Stomach (tissue), 8 donors: ENCODE measurements at regions not wholly inside any gene's neighbourhood (a gene's known extent, or its start where the extent isn't known, plus 50 kb on each side); places are given as distances from the start of the nearest gene placed in this dataset.
A peak's percentile ranks its signal among the peaks of the same experiment; 100 is the strongest.
"Not testable (repeated sequence)": the region's sequence is repeated elsewhere in the genome, so short reads cannot be mapped to it uniquely, and the experiment has no call there.

ENCODE experiments used
- DNase-seq, 2 donors: peaks; one replicate each; pipeline versions ENCODE4 v3.0.0 to v3.0.0-alpha.2; 2013 to 2019
- H3K27ac ChIP-seq, 5 donors: fragments of 200-600 bp in 4 of 5; sonication (generic) in 4 of 5; one replicate each; pipeline ENCODE4 v1.5.1; 2013 to 2019; ENCODE audit warnings: mild to moderate bottlenecking in 1 of 5, moderate library complexity in 1 of 5
- H3K27me3 ChIP-seq, 3 donors: fragments of 200-600 bp; sonication (generic); one replicate each; pipeline ENCODE4 v1.5.1; 2017 to 2019; ENCODE audit warnings: mixed run types in 1 of 3
- H3K36me3 ChIP-seq, 4 donors: fragments of 200-600 bp; sonication (generic); 1 replicate in 3 of 4; 2 replicates in 1 of 4; pipeline ENCODE4 v1.5.1; 2016 to 2019
- H3K4me1 ChIP-seq, 4 donors: fragments of 200-600 bp; sonication (generic); one replicate each; pipeline ENCODE4 v1.5.1; 2016 to 2019
- H3K4me3 ChIP-seq, 4 donors: fragments of 200-600 bp; sonication (generic) in 3 of 4; one replicate each; pipeline ENCODE4 v1.5.1; 2016 to 2019; ENCODE audit warnings: mild to moderate bottlenecking in 1 of 4
- H3K9me3 ChIP-seq, 4 donors: fragments of 200-600 bp; sonication (generic); one replicate each; pipeline ENCODE4 v1.5.1; 2016 to 2019
- EP300 ChIP-seq: sonication (generic); formaldehyde crosslinking; IDR thresholded peaks from one replicate; pipeline ENCODE4 v1.6.1; 2017; ENCODE audit warnings: antibody characterized with exemption
- POLR2A ChIP-seq, 4 donors: fragments of 450-650 bp; IDR thresholded peaks; one replicate each; pipeline ENCODE4 v1.6.1; 2016; ENCODE audit warnings: antibody characterized with exemption in 4 of 4, control low read depth in 2 of 4, mild to moderate bottlenecking in 1 of 4, moderate library complexity in 1 of 4
- POLR2AphosphoS5 ChIP-seq, 3 donors: sonication (generic); formaldehyde crosslinking; IDR thresholded peaks; one replicate each; pipeline ENCODE4 v1.6.1; 2016; ENCODE audit warnings: antibody characterized with exemption in 3 of 3
- WGBS, 5 donors: extraction: QIAGEN DNeasy Blood & Tissue Kit in 3 of 5; methylation state at CpG; one replicate each; pipeline versions ENCODE4 v1.1.5 to v1.1.7; 2013 to 2018; 5-methylcytosine and 5-hydroxymethylcytosine counted together
- intact Hi-C: fragments of 100-400 bp; cut with DNase I; formaldehyde crosslinking; loops from one replicate; pipeline ENCODE4 v1.15.1; 2023; ENCODE audit warnings: low total_unique reads
- TF ChIP-seq, protein P1 (sequence below), 7 experiments: fragments of 450-650 bp in 4 of 7; fragments of 200-600 bp in 3 of 7; sonication (generic) in 3 of 7; IDR thresholded peaks; one replicate each; pipeline ENCODE4 v1.5.1; 2016 to 2019; ENCODE audit warnings: antibody characterized with exemption in 7 of 7, control low read depth in 2 of 7, mild to moderate bottlenecking in 1 of 7
- donor health status: healthy with polysubstance abuse.
- donor health status: Bipolar disorder and iron deficiency.
- donor health status: healthy.

GRCh38 chr10:125521721-125522680, 161.0 kb downstream of the TEX36 start:
- Histone ChIP-seq H3K4me1 (no peaks in the 10 kb centered on the region), H3K4me3 (no peak overlapping the region), H3K27me3 (no peaks in the 10 kb centered on the region), H3K9me3 (peaks cover 0 to 6% (median 0%) of the 10 kb centered on the region in 4 donors), H3K27ac (no peak overlapping the region), H3K36me3 (no peaks in the 10 kb centered on the region)
- TF ChIP-seq, protein P1, sequence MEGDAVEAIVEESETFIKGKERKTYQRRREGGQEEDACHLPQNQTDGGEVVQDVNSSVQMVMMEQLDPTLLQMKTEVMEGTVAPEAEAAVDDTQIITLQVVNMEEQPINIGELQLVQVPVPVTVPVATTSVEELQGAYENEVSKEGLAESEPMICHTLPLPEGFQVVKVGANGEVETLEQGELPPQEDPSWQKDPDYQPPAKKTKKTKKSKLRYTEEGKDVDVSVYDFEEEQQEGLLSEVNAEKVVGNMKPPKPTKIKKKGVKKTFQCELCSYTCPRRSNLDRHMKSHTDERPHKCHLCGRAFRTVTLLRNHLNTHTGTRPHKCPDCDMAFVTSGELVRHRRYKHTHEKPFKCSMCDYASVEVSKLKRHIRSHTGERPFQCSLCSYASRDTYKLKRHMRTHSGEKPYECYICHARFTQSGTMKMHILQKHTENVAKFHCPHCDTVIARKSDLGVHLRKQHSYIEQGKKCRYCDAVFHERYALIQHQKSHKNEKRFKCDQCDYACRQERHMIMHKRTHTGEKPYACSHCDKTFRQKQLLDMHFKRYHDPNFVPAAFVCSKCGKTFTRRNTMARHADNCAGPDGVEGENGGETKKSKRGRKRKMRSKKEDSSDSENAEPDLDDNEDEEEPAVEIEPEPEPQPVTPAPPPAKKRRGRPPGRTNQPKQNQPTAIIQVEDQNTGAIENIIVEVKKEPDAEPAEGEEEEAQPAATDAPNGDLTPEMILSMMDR (IDR thresholded peaks at IDR 0.05), result peak in 2 of 7 experiments; percentile 20 to 46
- TF ChIP-seq EP300, result no peak
- WGBS, 5 donors, result 43 to 60% (median 57%) methylated on average over 16 to 17 of the region's 17 CpGs
- intact Hi-C loops, result no loop called here
- no peak for DNase-seq

GRCh38 chr10:125520968-125521367, 162.0 kb downstream of the TEX36 start:
- intact Hi-C loops, result no loop called here
- no peak overlapping the region for H3K4me3 ChIP-seq
- H3K4me1 ChIP-seq, result no peaks in the 10 kb centered on the region
- no peaks in the 10 kb centered on the region for H3K36me3 ChIP-seq
- TF ChIP-seq EP300, result no peak
- no peak for TF ChIP-seq POLR2AphosphoS5 (IDR thresholded peaks at IDR 0.05)
- no peak for TF ChIP-seq POLR2A (IDR thresholded peaks at IDR 0.05)
- TF ChIP-seq, protein P1 (IDR thresholded peaks at IDR 0.05), result no peak
- no peak for DNase-seq
- no peak overlapping the region for H3K27ac ChIP-seq
- peaks cover 0 to 6% (median 0%) of the 10 kb centered on the region in 4 donors for H3K9me3 ChIP-seq
- WGBS, 5 donors, result 93 to 97% (median 95%) methylated on average over 3 of the region's 3 CpGs
- no peaks in the 10 kb centered on the region for H3K27me3 ChIP-seq

GRCh38 chr10:125518397-125518796, 164.6 kb downstream of the TEX36 start:
- intact Hi-C loops, H3K4me3 ChIP-seq, H3K27ac ChIP-seq, H3K4me1 ChIP-seq, H3K27me3 ChIP-seq, H3K36me3 ChIP-seq, H3K9me3 ChIP-seq, DNase-seq: not testable (repeated sequence)
- WGBS, 5 donors, result 85 to 97% (median 88%) methylated on average over 17 to 25 of the region's 27 CpGs

- no peak overlapping the region for H3K27ac ChIP-seq
- TF ChIP-seq, protein P1 (IDR thresholded peaks at IDR 0.05), result no peak
- no peak for TF ChIP-seq POLR2A (IDR thresholded peaks at IDR 0.05)
- H3K27me3 ChIP-seq, result no peaks in the 10 kb centered on the region
- H3K36me3 ChIP-seq, result no peaks in the 10 kb centered on the region
- H3K9me3 ChIP-seq, result peaks cover 0 to 6% (median 0%) of the 10 kb centered on the region in 4 donors
- H3K4me3 ChIP-seq, result no peak overlapping the region
- DNase-seq, result no peak
- 65 to 78% (median 70%) methylated on average over 8 of the region's 8 CpGs for WGBS, 5 donors
- intact Hi-C loops, result no loop called here
- H3K4me1 ChIP-seq, result peaks cover 0 to 7% (median 0%) of the 10 kb centered on the region in 4 donors
Measured at GRCh38 chr10:125515571-125515970, 167.4 kb downstream of the TEX36 start.
